DOHH2 (cell line): ENCODE measurements at regions not wholly inside any gene's neighbourhood (a gene's known extent, or its start where the extent isn't known, plus 50 kb on each side); places are given as distances from the start of the nearest gene placed in this dataset.

ENCODE experiments used
- EZH2phosphoT487 ChIP-seq: fragments of 200-600 bp; sonication (generic); IDR thresholded peaks from 2 replicates; pipeline ENCODE4 v1.6.1; 2017; ENCODE audit warnings: borderline replicate concordance, mild to moderate bottlenecking, antibody characterized with exemption, low read length, moderate library complexity, mixed read lengths
- TF ChIP-seq, protein P1 (sequence below): fragments of 200-600 bp; sonication (generic); IDR thresholded peaks from one replicate; pipeline ENCODE4 v1.5.1; 2014; ENCODE audit warnings: antibody characterized with exemption, mild to moderate bottlenecking, low read depth, low read length; ENCODE audit not compliant: poor library complexity, severe bottlenecking

DNA sequence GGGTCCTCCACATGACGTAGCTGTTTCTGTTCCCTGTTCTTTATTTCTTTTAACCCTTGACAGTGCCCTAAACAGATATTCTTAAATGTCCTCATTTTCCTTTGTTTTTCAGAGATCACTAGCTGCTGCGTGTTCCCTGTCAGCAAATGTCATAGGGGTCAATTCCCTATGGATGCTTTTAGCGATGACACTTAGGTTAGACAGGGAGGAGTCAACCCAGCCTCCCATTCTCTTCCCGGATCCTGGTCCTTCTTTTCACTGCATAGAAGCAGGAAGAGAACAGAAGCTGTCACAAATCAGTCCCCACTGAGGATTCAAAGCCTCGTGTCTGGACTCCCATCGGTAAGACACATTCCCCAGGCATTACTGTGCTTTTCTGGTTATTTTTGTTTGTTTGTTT, 392.1 kb upstream of the PRKCQ start:
- TF ChIP-seq, protein P1, sequence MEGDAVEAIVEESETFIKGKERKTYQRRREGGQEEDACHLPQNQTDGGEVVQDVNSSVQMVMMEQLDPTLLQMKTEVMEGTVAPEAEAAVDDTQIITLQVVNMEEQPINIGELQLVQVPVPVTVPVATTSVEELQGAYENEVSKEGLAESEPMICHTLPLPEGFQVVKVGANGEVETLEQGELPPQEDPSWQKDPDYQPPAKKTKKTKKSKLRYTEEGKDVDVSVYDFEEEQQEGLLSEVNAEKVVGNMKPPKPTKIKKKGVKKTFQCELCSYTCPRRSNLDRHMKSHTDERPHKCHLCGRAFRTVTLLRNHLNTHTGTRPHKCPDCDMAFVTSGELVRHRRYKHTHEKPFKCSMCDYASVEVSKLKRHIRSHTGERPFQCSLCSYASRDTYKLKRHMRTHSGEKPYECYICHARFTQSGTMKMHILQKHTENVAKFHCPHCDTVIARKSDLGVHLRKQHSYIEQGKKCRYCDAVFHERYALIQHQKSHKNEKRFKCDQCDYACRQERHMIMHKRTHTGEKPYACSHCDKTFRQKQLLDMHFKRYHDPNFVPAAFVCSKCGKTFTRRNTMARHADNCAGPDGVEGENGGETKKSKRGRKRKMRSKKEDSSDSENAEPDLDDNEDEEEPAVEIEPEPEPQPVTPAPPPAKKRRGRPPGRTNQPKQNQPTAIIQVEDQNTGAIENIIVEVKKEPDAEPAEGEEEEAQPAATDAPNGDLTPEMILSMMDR = no peak
- TF ChIP-seq EZH2phosphoT487 = no peak
